C4-2B (cell line): ENCODE measurements at regions not wholly inside any gene's neighbourhood (a gene's known extent, or its start where the extent isn't known, plus 50 kb on each side); places are given as distances from the start of the nearest gene placed in this dataset.

ENCODE experiments used
- ZFX ChIP-seq: fragments of 450-650 bp; IDR thresholded peaks from 2 replicates; pipeline ENCODE4 v1.6.1; 2017
- TF ChIP-seq, protein P1 (sequence below): fragments of 450-650 bp; conservative IDR thresholded peaks from 2 replicates; pipeline ENCODE4 v1.5.1; 2017; ENCODE audit warnings: mild to moderate bottlenecking

- TF ChIP-seq, protein P1, sequence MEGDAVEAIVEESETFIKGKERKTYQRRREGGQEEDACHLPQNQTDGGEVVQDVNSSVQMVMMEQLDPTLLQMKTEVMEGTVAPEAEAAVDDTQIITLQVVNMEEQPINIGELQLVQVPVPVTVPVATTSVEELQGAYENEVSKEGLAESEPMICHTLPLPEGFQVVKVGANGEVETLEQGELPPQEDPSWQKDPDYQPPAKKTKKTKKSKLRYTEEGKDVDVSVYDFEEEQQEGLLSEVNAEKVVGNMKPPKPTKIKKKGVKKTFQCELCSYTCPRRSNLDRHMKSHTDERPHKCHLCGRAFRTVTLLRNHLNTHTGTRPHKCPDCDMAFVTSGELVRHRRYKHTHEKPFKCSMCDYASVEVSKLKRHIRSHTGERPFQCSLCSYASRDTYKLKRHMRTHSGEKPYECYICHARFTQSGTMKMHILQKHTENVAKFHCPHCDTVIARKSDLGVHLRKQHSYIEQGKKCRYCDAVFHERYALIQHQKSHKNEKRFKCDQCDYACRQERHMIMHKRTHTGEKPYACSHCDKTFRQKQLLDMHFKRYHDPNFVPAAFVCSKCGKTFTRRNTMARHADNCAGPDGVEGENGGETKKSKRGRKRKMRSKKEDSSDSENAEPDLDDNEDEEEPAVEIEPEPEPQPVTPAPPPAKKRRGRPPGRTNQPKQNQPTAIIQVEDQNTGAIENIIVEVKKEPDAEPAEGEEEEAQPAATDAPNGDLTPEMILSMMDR, result no peak
- TF ChIP-seq ZFX, result no peak
Observed at GRCh38 chr5:4575608-4576007, 564.5 kb upstream of the ADAMTS16 start.
